ENCODE measurements at regions not wholly inside any gene's neighbourhood (a gene's known extent, or its start where the extent isn't known, plus 50 kb on each side); places are given as distances from the start of the nearest gene placed in this dataset.

DNA sequence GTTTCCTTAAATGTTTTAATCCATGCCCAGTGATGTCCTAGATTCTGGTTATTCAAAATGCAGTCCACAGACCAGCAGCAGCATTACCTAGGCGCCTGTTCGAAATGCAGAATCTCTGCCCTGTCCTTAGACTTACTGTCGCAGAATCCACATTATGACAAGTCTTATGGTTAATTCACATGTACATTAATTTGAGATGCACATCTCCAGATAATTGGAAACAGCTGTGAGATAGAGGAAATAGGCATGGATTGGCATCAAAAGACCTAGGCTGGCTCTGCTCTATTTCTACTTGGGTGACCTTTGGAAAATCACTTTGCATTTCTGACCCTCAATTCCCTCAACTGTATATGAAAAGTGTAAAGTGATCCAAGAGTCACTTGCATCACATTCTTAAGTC is 700.7 kb downstream of the DIAPH3 start:
- peak; percentile 16; the same call in 2 of the 3 replicates for ATAC-seq
- TF ChIP-seq ZNF565 (CRISPR knock-in tag; conservative IDR thresholded peaks at IDR 0.05; ENCODE audit: low read depth) (0 out of 2 replicates have a peak, but pooled peaks have one; percentile 44), GLIS3 (CRISPR knock-in tag; IDR thresholded peaks at IDR 0.05) (0 out of 2 replicates have a peak, but pooled peaks have one; percentile 66), ZNF8 (CRISPR knock-in tag; IDR thresholded peaks at IDR 0.05) (no peak), TCF4 (CRISPR knock-in tag; IDR thresholded peaks at IDR 0.05; ENCODE audit: borderline replicate concordance) (peak; percentile 96), ISL1 (CRISPR knock-in tag; IDR thresholded peaks at IDR 0.05) (no peak), RARB (CRISPR knock-in tag; IDR thresholded peaks at IDR 0.05) (no peak), ZFP30 (CRISPR knock-in tag; IDR thresholded peaks at IDR 0.05) (no peak), OSR1 (CRISPR knock-in tag; IDR thresholded peaks at IDR 0.05) (no peak)
- TF ChIP-seq, protein P1, sequence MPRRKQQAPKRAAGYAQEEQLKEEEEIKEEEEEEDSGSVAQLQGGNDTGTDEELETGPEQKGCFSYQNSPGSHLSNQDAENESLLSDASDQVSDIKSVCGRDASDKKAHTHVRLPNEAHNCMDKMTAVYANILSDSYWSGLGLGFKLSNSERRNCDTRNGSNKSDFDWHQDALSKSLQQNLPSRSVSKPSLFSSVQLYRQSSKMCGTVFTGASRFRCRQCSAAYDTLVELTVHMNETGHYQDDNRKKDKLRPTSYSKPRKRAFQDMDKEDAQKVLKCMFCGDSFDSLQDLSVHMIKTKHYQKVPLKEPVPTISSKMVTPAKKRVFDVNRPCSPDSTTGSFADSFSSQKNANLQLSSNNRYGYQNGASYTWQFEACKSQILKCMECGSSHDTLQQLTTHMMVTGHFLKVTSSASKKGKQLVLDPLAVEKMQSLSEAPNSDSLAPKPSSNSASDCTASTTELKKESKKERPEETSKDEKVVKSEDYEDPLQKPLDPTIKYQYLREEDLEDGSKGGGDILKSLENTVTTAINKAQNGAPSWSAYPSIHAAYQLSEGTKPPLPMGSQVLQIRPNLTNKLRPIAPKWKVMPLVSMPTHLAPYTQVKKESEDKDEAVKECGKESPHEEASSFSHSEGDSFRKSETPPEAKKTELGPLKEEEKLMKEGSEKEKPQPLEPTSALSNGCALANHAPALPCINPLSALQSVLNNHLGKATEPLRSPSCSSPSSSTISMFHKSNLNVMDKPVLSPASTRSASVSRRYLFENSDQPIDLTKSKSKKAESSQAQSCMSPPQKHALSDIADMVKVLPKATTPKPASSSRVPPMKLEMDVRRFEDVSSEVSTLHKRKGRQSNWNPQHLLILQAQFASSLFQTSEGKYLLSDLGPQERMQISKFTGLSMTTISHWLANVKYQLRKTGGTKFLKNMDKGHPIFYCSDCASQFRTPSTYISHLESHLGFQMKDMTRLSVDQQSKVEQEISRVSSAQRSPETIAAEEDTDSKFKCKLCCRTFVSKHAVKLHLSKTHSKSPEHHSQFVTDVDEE (CRISPR knock-in tag; IDR thresholded peaks at IDR 0.05) = peak; percentile 92
- TF ChIP-seq, protein P2, sequence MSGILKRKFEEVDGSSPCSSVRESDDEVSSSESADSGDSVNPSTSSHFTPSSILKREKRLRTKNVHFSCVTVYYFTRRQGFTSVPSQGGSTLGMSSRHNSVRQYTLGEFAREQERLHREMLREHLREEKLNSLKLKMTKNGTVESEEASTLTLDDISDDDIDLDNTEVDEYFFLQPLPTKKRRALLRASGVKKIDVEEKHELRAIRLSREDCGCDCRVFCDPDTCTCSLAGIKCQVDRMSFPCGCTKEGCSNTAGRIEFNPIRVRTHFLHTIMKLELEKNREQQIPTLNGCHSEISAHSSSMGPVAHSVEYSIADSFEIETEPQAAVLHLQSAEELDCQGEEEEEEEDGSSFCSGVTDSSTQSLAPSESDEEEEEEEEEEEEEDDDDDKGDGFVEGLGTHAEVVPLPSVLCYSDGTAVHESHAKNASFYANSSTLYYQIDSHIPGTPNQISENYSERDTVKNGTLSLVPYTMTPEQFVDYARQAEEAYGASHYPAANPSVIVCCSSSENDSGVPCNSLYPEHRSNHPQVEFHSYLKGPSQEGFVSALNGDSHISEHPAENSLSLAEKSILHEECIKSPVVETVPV (CRISPR knock-in tag; IDR thresholded peaks at IDR 0.05) = no peak; the same call in 1 of the 2 replicates
- TF ChIP-seq, protein P3, sequence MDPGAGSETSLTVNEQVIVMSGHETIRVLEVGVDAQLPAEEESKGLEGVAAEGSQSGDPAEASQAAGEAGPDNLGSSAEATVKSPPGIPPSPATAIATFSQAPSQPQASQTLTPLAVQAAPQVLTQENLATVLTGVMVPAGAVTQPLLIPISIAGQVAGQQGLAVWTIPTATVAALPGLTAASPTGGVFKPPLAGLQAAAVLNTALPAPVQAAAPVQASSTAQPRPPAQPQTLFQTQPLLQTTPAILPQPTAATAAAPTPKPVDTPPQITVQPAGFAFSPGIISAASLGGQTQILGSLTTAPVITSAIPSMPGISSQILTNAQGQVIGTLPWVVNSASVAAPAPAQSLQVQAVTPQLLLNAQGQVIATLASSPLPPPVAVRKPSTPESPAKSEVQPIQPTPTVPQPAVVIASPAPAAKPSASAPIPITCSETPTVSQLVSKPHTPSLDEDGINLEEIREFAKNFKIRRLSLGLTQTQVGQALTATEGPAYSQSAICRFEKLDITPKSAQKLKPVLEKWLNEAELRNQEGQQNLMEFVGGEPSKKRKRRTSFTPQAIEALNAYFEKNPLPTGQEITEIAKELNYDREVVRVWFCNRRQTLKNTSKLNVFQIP (CRISPR knock-in tag; IDR thresholded peaks at IDR 0.05; ENCODE audit: borderline replicate concordance, low read depth) = no peak

DNA sequence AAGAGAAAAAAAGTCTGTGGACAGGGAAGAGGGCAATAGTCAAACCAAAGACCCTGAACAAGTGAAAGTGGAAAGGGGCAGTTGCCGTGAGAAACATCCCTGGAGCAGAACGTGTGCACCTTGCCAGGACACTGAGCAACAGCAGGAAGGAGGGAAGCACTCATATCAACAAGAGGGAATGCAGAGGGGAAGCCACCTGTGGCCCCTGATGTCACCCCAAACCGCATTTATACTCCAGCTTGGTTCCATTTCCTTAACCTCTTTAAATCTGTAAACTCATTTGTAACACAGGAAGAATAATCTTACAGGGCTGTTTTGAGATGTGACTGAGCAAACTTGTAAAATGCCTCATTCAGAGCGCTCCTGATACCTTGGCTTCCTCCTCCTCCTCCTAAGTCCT is 698.8 kb downstream of the DIAPH3 start:
- ATAC-seq = no peak
- TF ChIP-seq BACH2 (CRISPR knock-in tag; IDR thresholded peaks at IDR 0.05; ENCODE audit: borderline replicate concordance) (no peak), ZNF70 (CRISPR knock-in tag; IDR thresholded peaks at IDR 0.05) (no peak), SNAI2 (CRISPR knock-in tag; IDR thresholded peaks at IDR 0.05) (no peak), ZNF565 (CRISPR knock-in tag; conservative IDR thresholded peaks at IDR 0.05; ENCODE audit: low read depth) (no peak), TOX (CRISPR knock-in tag; IDR thresholded peaks at IDR 0.05; ENCODE audit: borderline replicate concordance) (no peak), ISL1 (CRISPR knock-in tag; IDR thresholded peaks at IDR 0.05) (no peak), ZNF8 (CRISPR knock-in tag; IDR thresholded peaks at IDR 0.05) (no peak), ARNTL (CRISPR knock-in tag; IDR thresholded peaks at IDR 0.05; ENCODE audit: borderline replicate concordance, low read depth) (no peak), ZFP30 (CRISPR knock-in tag; IDR thresholded peaks at IDR 0.05) (no peak), TCF4 (CRISPR knock-in tag; IDR thresholded peaks at IDR 0.05; ENCODE audit: borderline replicate concordance) (no peak), ESRRG (CRISPR knock-in tag; IDR thresholded peaks at IDR 0.05) (no peak)
- TF ChIP-seq, protein P4, sequence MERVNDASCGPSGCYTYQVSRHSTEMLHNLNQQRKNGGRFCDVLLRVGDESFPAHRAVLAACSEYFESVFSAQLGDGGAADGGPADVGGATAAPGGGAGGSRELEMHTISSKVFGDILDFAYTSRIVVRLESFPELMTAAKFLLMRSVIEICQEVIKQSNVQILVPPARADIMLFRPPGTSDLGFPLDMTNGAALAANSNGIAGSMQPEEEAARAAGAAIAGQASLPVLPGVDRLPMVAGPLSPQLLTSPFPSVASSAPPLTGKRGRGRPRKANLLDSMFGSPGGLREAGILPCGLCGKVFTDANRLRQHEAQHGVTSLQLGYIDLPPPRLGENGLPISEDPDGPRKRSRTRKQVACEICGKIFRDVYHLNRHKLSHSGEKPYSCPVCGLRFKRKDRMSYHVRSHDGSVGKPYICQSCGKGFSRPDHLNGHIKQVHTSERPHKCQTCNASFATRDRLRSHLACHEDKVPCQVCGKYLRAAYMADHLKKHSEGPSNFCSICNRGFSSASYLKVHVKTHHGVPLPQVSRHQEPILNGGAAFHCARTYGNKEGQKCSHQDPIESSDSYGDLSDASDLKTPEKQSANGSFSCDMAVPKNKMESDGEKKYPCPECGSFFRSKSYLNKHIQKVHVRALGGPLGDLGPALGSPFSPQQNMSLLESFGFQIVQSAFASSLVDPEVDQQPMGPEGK (CRISPR knock-in tag; IDR thresholded peaks at IDR 0.05; ENCODE audit: borderline replicate concordance) = no peak
- TF ChIP-seq, protein P5, sequence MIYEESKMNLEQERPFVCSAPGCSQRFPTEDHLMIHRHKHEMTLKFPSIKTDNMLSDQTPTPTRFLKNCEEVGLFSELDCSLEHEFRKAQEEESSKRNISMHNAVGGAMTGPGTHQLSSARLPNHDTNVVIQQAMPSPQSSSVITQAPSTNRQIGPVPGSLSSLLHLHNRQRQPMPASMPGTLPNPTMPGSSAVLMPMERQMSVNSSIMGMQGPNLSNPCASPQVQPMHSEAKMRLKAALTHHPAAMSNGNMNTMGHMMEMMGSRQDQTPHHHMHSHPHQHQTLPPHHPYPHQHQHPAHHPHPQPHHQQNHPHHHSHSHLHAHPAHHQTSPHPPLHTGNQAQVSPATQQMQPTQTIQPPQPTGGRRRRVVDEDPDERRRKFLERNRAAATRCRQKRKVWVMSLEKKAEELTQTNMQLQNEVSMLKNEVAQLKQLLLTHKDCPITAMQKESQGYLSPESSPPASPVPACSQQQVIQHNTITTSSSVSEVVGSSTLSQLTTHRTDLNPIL (CRISPR knock-in tag; IDR thresholded peaks at IDR 0.05; ENCODE audit: low read depth) = no peak
- TF ChIP-seq, protein P2 (CRISPR knock-in tag; IDR thresholded peaks at IDR 0.05) = no peak

Measured in SK-N-SH treated with all-trans-retinoic acid at 6 μM for 48 hours (cell line).